ENCODE measurements at regions not wholly inside any gene's neighbourhood (a gene's known extent, or its start where the extent isn't known, plus 50 kb on each side); places are given as distances from the start of the nearest gene placed in this dataset.

- no peak for DNase-seq (ENCODE audit: low read depth, low spot score)
- no peak overlapping the region for H3K4me3 ChIP-seq (ENCODE audit: low read length)
These were observed 197.4 kb upstream of the PRPS1L1 start for GRCh38 chr7:18225067-18225466.

- DNase-seq (ENCODE audit: low read depth, low spot score), result no peak
These were observed 199.0 kb upstream of the PRPS1L1 start for GRCh38 chr7:18226598-18226997.

GRCh38 chr7:18228686-18229085, 201.0 kb upstream of the PRPS1L1 start:
- DNase-seq (ENCODE audit: low read depth, low spot score), result no peak
- no peak overlapping the region for H3K4me3 ChIP-seq (ENCODE audit: low read length)

More at GRCh38 chr7:18226598-18226997, 199.0 kb upstream of the PRPS1L1 start:
- H3K4me3 ChIP-seq (ENCODE audit: low read length), result no peak overlapping the region

- DNase-seq (ENCODE audit: low read depth, low spot score), result no peak
- no peak overlapping the region for H3K4me3 ChIP-seq (ENCODE audit: low read length)
These were observed 202.6 kb upstream of the PRPS1L1 start for GRCh38 chr7:18230271-18230670.

- no peak overlapping the region for H3K4me3 ChIP-seq (ENCODE audit: low read length)
- no peak for DNase-seq (ENCODE audit: low read depth, low spot score)
These were observed 204.2 kb upstream of the PRPS1L1 start for GRCh38 chr7:18231854-18232253.

GRCh38 chr7:18234519-18234918, 206.9 kb upstream of the PRPS1L1 start:
- no peak for DNase-seq (ENCODE audit: low read depth, low spot score)
- no peak overlapping the region for H3K4me3 ChIP-seq (ENCODE audit: low read length)

- H3K4me3 ChIP-seq (ENCODE audit: low read length), result no peak overlapping the region
- DNase-seq (ENCODE audit: low read depth, low spot score), result no peak
These were observed 208.2 kb upstream of the PRPS1L1 start for GRCh38 chr7:18235819-18236218.

GRCh38 chr7:18239212-18239611, 211.6 kb upstream of the PRPS1L1 start:
- H3K4me3 ChIP-seq (ENCODE audit: low read length), result no peak overlapping the region
- DNase-seq (ENCODE audit: low read depth, low spot score), result no peak

GRCh38 chr7:18241543-18242231, 214.0 kb upstream of the PRPS1L1 start:
- DNase-seq (ENCODE audit: low read depth, low spot score), result no peak
- H3K4me3 ChIP-seq (ENCODE audit: low read length), result no peak overlapping the region

- DNase-seq (ENCODE audit: low read depth, low spot score), result no peak
- H3K4me3 ChIP-seq (ENCODE audit: low read length), result no peak overlapping the region
These were observed 216.1 kb upstream of the PRPS1L1 start for GRCh38 chr7:18243731-18244130.

- no peak overlapping the region for H3K4me3 ChIP-seq (ENCODE audit: low read length)
- no peak for DNase-seq (ENCODE audit: low read depth, low spot score)
These were observed 222.5 kb upstream of the PRPS1L1 start for GRCh38 chr7:18250133-18250532.

- H3K4me3 ChIP-seq (ENCODE audit: low read length), result no peak overlapping the region
- no peak for DNase-seq (ENCODE audit: low read depth, low spot score)
These were observed 230.1 kb upstream of the PRPS1L1 start for GRCh38 chr7:18257711-18258110.

- DNase-seq (ENCODE audit: low read depth, low spot score), result no peak
- H3K4me3 ChIP-seq (ENCODE audit: low read length), result no peak overlapping the region
These were observed 233.5 kb upstream of the HDAC9 start for GRCh38 chr7:18262058-18262457.

- no peak for DNase-seq (ENCODE audit: low read depth, low spot score)
These were observed 229.8 kb upstream of the HDAC9 start for GRCh38 chr7:18265611-18266281.

GRCh38 chr7:18268571-18268970, 227.0 kb upstream of the HDAC9 start:
- no peak for DNase-seq (ENCODE audit: low read depth, low spot score)
- no peak overlapping the region for H3K4me3 ChIP-seq (ENCODE audit: low read length)

More at GRCh38 chr7:18265611-18266281, 229.8 kb upstream of the HDAC9 start:
- H3K4me3 ChIP-seq (ENCODE audit: low read length), result no peak overlapping the region

GRCh38 chr7:18276380-18276779, 219.2 kb upstream of the HDAC9 start:
- H3K4me3 ChIP-seq (ENCODE audit: low read length), result no peak overlapping the region
- DNase-seq (ENCODE audit: low read depth, low spot score), result no peak

- DNase-seq (ENCODE audit: low read depth, low spot score), result no peak
- H3K4me3 ChIP-seq (ENCODE audit: low read length), result no peak overlapping the region
These were observed 217.2 kb upstream of the HDAC9 start for GRCh38 chr7:18278316-18278715.

GRCh38 chr7:18283045-18283444, 212.5 kb upstream of the HDAC9 start:
- DNase-seq (ENCODE audit: low read depth, low spot score), result no peak
- no peak overlapping the region for H3K4me3 ChIP-seq (ENCODE audit: low read length)

GRCh38 chr7:18287482-18287881, 208.1 kb upstream of the HDAC9 start:
- no peak overlapping the region for H3K4me3 ChIP-seq (ENCODE audit: low read length)
- DNase-seq (ENCODE audit: low read depth, low spot score), result no peak

- no peak for DNase-seq (ENCODE audit: low read depth, low spot score)
- H3K4me3 ChIP-seq (ENCODE audit: low read length), result no peak overlapping the region
These were observed 207.1 kb upstream of the HDAC9 start for GRCh38 chr7:18288322-18289037.
